GM12891 (cell line): ENCODE measurements at regions not wholly inside any gene's neighbourhood (a gene's known extent, or its start where the extent isn't known, plus 50 kb on each side); places are given as distances from the start of the nearest gene placed in this dataset.

ENCODE experiments used
- PAX5 ChIP-seq: IDR thresholded peaks from 2 replicates; pipeline ENCODE4 v1.6.1; 2011; ENCODE audit warnings: low read length, moderate library complexity, mild to moderate bottlenecking; ENCODE audit not compliant: insufficient read depth, severe bottlenecking
- POLR2A ChIP-seq: IDR thresholded peaks from 2 replicates; pipeline ENCODE4 v1.6.1; 2011; ENCODE audit warnings: low read depth, low read length, control low read depth
- SPI1 ChIP-seq: IDR thresholded peaks from 2 replicates; pipeline ENCODE4 v1.6.1; 2011; ENCODE audit warnings: low read depth, low read length, control low read depth

- TF ChIP-seq POLR2A, result no peak
- no peak for TF ChIP-seq PAX5
- TF ChIP-seq SPI1, result no peak
Measured at GRCh38 chr10:131617113-131617858, 283.5 kb upstream of the PPP2R2D start.
